Mammary epithelial cell (primary cell): ENCODE measurements at regions not wholly inside any gene's neighbourhood (a gene's known extent, or its start where the extent isn't known, plus 50 kb on each side); places are given as distances from the start of the nearest gene placed in this dataset.

Source experiments
- EZH2 ChIP-seq: IDR thresholded peaks from 2 replicates; pipeline ENCODE4 v1.6.1; 2012; ENCODE audit warnings: low read length, inconsistent platforms, borderline replicate concordance
- TF ChIP-seq, protein P1 (sequence below), 2 donors: IDR thresholded peaks in 1 of 2; conservative IDR thresholded peaks in 1 of 2; 2 replicates each; pipeline ENCODE4 v1.5.1; 2011 to 2012; ENCODE audit warnings: inconsistent platforms in 2 of 2, low read length in 2 of 2, mild to moderate bottlenecking in 2 of 2, control low read depth in 1 of 2, low read depth in 1 of 2; ENCODE audit not compliant: insufficient read depth in 1 of 2; ENCODE audit errors: extremely low read depth in 1 of 2

DNA sequence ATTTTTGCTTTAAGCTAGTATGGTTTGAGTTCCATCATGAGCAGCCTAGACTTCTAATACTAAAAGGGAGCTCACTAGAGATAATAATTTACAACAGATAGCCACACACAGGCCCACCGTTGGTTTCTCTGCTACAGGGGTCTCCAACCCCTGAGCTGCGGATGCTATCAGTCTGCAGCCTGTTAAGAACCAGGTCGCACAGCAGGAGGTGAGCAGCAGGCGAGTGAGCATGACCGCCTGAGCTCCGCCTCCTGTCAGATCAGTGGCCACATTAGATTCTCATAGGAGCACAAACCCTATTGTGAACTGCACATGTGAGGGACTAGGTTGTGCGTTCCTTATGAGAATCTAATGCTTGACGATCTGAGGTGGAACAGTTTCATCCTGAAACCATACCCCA, 150.6 kb downstream of the HRH4 start:
- TF ChIP-seq, protein P1, sequence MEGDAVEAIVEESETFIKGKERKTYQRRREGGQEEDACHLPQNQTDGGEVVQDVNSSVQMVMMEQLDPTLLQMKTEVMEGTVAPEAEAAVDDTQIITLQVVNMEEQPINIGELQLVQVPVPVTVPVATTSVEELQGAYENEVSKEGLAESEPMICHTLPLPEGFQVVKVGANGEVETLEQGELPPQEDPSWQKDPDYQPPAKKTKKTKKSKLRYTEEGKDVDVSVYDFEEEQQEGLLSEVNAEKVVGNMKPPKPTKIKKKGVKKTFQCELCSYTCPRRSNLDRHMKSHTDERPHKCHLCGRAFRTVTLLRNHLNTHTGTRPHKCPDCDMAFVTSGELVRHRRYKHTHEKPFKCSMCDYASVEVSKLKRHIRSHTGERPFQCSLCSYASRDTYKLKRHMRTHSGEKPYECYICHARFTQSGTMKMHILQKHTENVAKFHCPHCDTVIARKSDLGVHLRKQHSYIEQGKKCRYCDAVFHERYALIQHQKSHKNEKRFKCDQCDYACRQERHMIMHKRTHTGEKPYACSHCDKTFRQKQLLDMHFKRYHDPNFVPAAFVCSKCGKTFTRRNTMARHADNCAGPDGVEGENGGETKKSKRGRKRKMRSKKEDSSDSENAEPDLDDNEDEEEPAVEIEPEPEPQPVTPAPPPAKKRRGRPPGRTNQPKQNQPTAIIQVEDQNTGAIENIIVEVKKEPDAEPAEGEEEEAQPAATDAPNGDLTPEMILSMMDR (conservative IDR thresholded peaks at IDR 0.05 in 1 of 2, IDR thresholded peaks at IDR 0.05 in 1 of 2; ENCODE audit: extremely low read depth in 1 of 2, insufficient read depth in 1 of 2, low read depth in 1 of 2, low read length in 2 of 2): no peak
- no peak for TF ChIP-seq EZH2
